ENCODE measurements at regions not wholly inside any gene's neighbourhood (a gene's known extent, or its start where the extent isn't known, plus 50 kb on each side); places are given as distances from the start of the nearest gene placed in this dataset.

- DNase-seq (ENCODE audit: low spot score) (no peak), ATAC-seq (ENCODE audit: insufficient number of reproducible peaks, low FRiP score, low read depth) (no peak)
- TF ChIP-seq, protein P1, sequence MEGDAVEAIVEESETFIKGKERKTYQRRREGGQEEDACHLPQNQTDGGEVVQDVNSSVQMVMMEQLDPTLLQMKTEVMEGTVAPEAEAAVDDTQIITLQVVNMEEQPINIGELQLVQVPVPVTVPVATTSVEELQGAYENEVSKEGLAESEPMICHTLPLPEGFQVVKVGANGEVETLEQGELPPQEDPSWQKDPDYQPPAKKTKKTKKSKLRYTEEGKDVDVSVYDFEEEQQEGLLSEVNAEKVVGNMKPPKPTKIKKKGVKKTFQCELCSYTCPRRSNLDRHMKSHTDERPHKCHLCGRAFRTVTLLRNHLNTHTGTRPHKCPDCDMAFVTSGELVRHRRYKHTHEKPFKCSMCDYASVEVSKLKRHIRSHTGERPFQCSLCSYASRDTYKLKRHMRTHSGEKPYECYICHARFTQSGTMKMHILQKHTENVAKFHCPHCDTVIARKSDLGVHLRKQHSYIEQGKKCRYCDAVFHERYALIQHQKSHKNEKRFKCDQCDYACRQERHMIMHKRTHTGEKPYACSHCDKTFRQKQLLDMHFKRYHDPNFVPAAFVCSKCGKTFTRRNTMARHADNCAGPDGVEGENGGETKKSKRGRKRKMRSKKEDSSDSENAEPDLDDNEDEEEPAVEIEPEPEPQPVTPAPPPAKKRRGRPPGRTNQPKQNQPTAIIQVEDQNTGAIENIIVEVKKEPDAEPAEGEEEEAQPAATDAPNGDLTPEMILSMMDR (IDR thresholded peaks at IDR 0.05), result no peak
- no peaks in the 10 kb centered on the region for H3K36me3 ChIP-seq
- no peak overlapping the region for H3K4me3 ChIP-seq
- no peaks in the 10 kb centered on the region for H3K9me3 ChIP-seq
- H3K4me1 ChIP-seq (ENCODE audit: control insufficient read depth in 1 of 2, low read depth in 2 of 2), result peaks cover 0 to 17% of the 10 kb centered on the region in 2 donors
- H3K27ac ChIP-seq, result no peak overlapping the region
- H3K27me3 ChIP-seq (replicated peaks; ENCODE audit: insufficient read depth), result no peaks in the 10 kb centered on the region
Measured at GRCh38 chr15:69807721-69808120, 290.0 kb downstream of the TLE3 start.

DNA sequence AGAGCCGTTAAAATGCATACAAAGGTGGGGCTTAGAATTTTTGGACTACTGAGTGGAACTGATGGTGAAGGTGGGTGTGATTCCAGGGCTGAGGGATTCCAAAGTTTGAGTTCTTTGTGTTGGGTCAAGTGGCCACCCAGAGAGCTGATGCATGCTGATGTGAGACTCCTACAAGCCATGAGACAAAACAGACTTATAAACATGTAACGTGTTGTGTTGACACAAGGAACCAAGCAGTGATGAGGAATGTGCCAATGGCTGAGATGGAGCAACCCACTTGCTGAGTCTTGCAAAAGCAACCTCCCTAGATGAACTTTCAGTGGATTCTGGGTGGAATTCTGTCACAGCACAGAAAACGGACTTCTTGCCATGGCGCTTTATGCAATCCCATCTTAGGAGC, 289.0 kb downstream of the TLE3 start:
- no peak overlapping the region for H3K4me3 ChIP-seq
- H3K4me1 ChIP-seq (ENCODE audit: control insufficient read depth in 1 of 2, low read depth in 2 of 2), result peaks cover 0 to 17% of the 10 kb centered on the region in 2 donors
- H3K27ac ChIP-seq, result no peak overlapping the region
- TF ChIP-seq, protein P1 (IDR thresholded peaks at IDR 0.05), result no peak
- ATAC-seq (ENCODE audit: insufficient number of reproducible peaks, low FRiP score, low read depth), result no peak
- DNase-seq (ENCODE audit: low spot score), result no peak
- H3K9me3 ChIP-seq, result no peaks in the 10 kb centered on the region
- H3K36me3 ChIP-seq, result no peaks in the 10 kb centered on the region
- no peaks in the 10 kb centered on the region for H3K27me3 ChIP-seq (replicated peaks; ENCODE audit: insufficient read depth)

GRCh38 chr15:69809421-69809820, 288.3 kb downstream of the TLE3 start:
- peaks cover 0 to 17% of the 10 kb centered on the region in 2 donors for H3K4me1 ChIP-seq (ENCODE audit: control insufficient read depth in 1 of 2, low read depth in 2 of 2)
- DNase-seq (ENCODE audit: low spot score) (no peak), ATAC-seq (ENCODE audit: insufficient number of reproducible peaks, low FRiP score, low read depth) (no peak)
- TF ChIP-seq, protein P1 (IDR thresholded peaks at IDR 0.05), result no peak
- H3K36me3 ChIP-seq, result no peaks in the 10 kb centered on the region
- H3K27me3 ChIP-seq (replicated peaks; ENCODE audit: insufficient read depth), result no peaks in the 10 kb centered on the region
- no peak overlapping the region for H3K27ac ChIP-seq
- no peaks in the 10 kb centered on the region for H3K9me3 ChIP-seq
- no peak overlapping the region for H3K4me3 ChIP-seq

GRCh38 chr15:69810431-69811354, 287.0 kb downstream of the TLE3 start:
- TF ChIP-seq, protein P1 (IDR thresholded peaks at IDR 0.05), result no peak
- Histone ChIP-seq H3K4me1 (ENCODE audit: control insufficient read depth in 1 of 2, low read depth in 2 of 2) (peaks cover 0 to 17% of the 10 kb centered on the region in 2 donors), H3K4me3 (no peak overlapping the region), H3K27me3 (replicated peaks; ENCODE audit: insufficient read depth) (no peaks in the 10 kb centered on the region), H3K9me3 (no peaks in the 10 kb centered on the region), H3K27ac (no peak overlapping the region), H3K36me3 (no peaks in the 10 kb centered on the region)
- DNase-seq (ENCODE audit: low spot score) (no peak), ATAC-seq (ENCODE audit: insufficient number of reproducible peaks, low FRiP score, low read depth) (no peak)

- H3K4me1 ChIP-seq (ENCODE audit: control insufficient read depth in 1 of 2, low read depth in 2 of 2), result peaks cover 0 to 13% of the 10 kb centered on the region in 2 donors
- H3K4me3 ChIP-seq, result no peak overlapping the region
- no peaks in the 10 kb centered on the region for H3K9me3 ChIP-seq
- H3K27ac ChIP-seq, result no peak overlapping the region
- ATAC-seq (ENCODE audit: insufficient number of reproducible peaks, low FRiP score, low read depth) (no peak), DNase-seq (ENCODE audit: low spot score) (no peak)
- no peaks in the 10 kb centered on the region for H3K36me3 ChIP-seq
- no peaks in the 10 kb centered on the region for H3K27me3 ChIP-seq (replicated peaks; ENCODE audit: insufficient read depth)
- TF ChIP-seq, protein P1 (IDR thresholded peaks at IDR 0.05), result no peak
Measured at GRCh38 chr15:69812861-69813261, 284.9 kb downstream of the TLE3 start.
